ENCODE measurements at regions not wholly inside any gene's neighbourhood (a gene's known extent, or its start where the extent isn't known, plus 50 kb on each side); places are given as distances from the start of the nearest gene placed in this dataset.

GRCh38 chr5:92594031-92594430 lies 987.0 kb downstream of the NR2F1-AS1 start:
- no peak for TF ChIP-seq CTCF (IDR thresholded peaks at IDR 0.05 in 4 of 5, conservative IDR thresholded peaks at IDR 0.05 in 1 of 5)
- TF ChIP-seq POLR2A (IDR thresholded peaks at IDR 0.05), result no peak
